WTC11 (cell line): ENCODE measurements at regions not wholly inside any gene's neighbourhood (a gene's known extent, or its start where the extent isn't known, plus 50 kb on each side); places are given as distances from the start of the nearest gene placed in this dataset.

Source experiments
- NFE2L1 ChIP-seq: sonication (generic); formaldehyde crosslinking; IDR thresholded peaks from 2 replicates; pipeline ENCODE4 v1.8.1; 2023; ENCODE audit warnings: missing genetic modification reagents
- SMAD4 ChIP-seq: sonication (generic); formaldehyde crosslinking; IDR thresholded peaks from 2 replicates; pipeline ENCODE4 v1.8.0; 2022; ENCODE audit warnings: mild to moderate bottlenecking, missing genetic modification reagents
- SOX15 ChIP-seq: fragments of 250-450 bp; sonication (Bioruptor Pico); IDR thresholded peaks from 2 replicates; pipeline ENCODE4 v1.9.0; 2021; ENCODE audit warnings: mild to moderate bottlenecking
- SP1 ChIP-seq: sonication (generic); formaldehyde crosslinking; conservative IDR thresholded peaks from 2 replicates; pipeline ENCODE4 v1.8.1; 2022; ENCODE audit warnings: missing genetic modification reagents
- TEAD4 ChIP-seq: sonication (generic); formaldehyde crosslinking; IDR thresholded peaks from 2 replicates; pipeline ENCODE4 v1.8.0; 2022; ENCODE audit warnings: mild to moderate bottlenecking, missing genetic modification reagents
- ZNF219 ChIP-seq: sonication (generic); formaldehyde crosslinking; IDR thresholded peaks from 2 replicates; pipeline ENCODE4 v1.8.0; 2023; ENCODE audit warnings: missing genetic modification reagents, mild to moderate bottlenecking, borderline replicate concordance
- ZNF263 ChIP-seq: sonication (generic); formaldehyde crosslinking; IDR thresholded peaks from 2 replicates; pipeline ENCODE4 v1.8.1; 2022; ENCODE audit warnings: low read depth, mild to moderate bottlenecking, moderate library complexity, missing genetic modification reagents
- ZNF396 ChIP-seq: fragments of 250-450 bp; sonication (Bioruptor Pico); IDR thresholded peaks from 2 replicates; pipeline ENCODE4 v1.8.0; 2021; ENCODE audit warnings: mild to moderate bottlenecking, moderate library complexity, borderline replicate concordance
- TF ChIP-seq, protein P1 (sequence below): fragments of 200-600 bp; IDR thresholded peaks from 2 replicates; pipeline ENCODE4 v1.8.0; 2022; ENCODE audit warnings: antibody characterized with exemption
- TF ChIP-seq, protein P2 (sequence below): sonication (generic); formaldehyde crosslinking; IDR thresholded peaks from 2 replicates; pipeline ENCODE4 v1.8.1; 2023; ENCODE audit warnings: mild to moderate bottlenecking, moderate library complexity, missing genetic modification reagents
- TF ChIP-seq, protein P3 (sequence below): fragments of 250-450 bp; sonication (Bioruptor Pico); IDR thresholded peaks from 2 replicates; pipeline ENCODE4 v1.8.0; 2021; ENCODE audit warnings: mild to moderate bottlenecking
- TF ChIP-seq, protein P4 (sequence below): sonication (generic); formaldehyde crosslinking; IDR thresholded peaks from 2 replicates; pipeline ENCODE4 v1.8.0; 2022; ENCODE audit warnings: mild to moderate bottlenecking, missing genetic modification reagents
- TF ChIP-seq, protein P5 (sequence below): sonication (generic); formaldehyde crosslinking; IDR thresholded peaks from 2 replicates; pipeline ENCODE4 v1.8.0; 2022; ENCODE audit warnings: mild to moderate bottlenecking, missing genetic modification reagents

DNA sequence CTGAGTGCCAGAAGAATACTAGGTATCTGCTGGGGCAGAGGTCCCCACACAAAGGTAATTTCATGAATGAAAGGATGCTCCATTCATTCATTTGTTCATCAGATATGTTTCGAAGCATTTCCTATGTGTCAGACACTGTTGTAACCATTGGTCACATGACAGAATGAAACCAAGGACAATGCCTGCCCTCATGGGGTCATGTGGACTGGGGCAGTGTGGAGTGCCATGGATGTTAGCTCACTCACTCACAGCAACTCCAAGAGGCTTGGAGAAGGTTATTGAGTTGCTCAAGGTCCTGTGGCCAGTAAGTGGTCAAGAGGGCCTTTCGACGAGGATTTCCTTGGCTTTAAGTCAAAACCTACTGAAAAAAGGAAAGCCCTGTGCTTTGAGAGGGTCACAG lies 223.5 kb downstream of the ARHGAP12 start:
- TF ChIP-seq ZNF219 (CRISPR knock-in tag) (no peak), SOX15 (CRISPR knock-in tag) (no peak), TEAD4 (CRISPR knock-in tag) (no peak), NFE2L1 (CRISPR knock-in tag) (no peak), SMAD4 (CRISPR knock-in tag) (no peak), SP1 (no peak), ZNF263 (no peak), ZNF396 (CRISPR knock-in tag) (no peak)
- TF ChIP-seq, protein P1, sequence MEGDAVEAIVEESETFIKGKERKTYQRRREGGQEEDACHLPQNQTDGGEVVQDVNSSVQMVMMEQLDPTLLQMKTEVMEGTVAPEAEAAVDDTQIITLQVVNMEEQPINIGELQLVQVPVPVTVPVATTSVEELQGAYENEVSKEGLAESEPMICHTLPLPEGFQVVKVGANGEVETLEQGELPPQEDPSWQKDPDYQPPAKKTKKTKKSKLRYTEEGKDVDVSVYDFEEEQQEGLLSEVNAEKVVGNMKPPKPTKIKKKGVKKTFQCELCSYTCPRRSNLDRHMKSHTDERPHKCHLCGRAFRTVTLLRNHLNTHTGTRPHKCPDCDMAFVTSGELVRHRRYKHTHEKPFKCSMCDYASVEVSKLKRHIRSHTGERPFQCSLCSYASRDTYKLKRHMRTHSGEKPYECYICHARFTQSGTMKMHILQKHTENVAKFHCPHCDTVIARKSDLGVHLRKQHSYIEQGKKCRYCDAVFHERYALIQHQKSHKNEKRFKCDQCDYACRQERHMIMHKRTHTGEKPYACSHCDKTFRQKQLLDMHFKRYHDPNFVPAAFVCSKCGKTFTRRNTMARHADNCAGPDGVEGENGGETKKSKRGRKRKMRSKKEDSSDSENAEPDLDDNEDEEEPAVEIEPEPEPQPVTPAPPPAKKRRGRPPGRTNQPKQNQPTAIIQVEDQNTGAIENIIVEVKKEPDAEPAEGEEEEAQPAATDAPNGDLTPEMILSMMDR: no peak
- TF ChIP-seq, protein P2, sequence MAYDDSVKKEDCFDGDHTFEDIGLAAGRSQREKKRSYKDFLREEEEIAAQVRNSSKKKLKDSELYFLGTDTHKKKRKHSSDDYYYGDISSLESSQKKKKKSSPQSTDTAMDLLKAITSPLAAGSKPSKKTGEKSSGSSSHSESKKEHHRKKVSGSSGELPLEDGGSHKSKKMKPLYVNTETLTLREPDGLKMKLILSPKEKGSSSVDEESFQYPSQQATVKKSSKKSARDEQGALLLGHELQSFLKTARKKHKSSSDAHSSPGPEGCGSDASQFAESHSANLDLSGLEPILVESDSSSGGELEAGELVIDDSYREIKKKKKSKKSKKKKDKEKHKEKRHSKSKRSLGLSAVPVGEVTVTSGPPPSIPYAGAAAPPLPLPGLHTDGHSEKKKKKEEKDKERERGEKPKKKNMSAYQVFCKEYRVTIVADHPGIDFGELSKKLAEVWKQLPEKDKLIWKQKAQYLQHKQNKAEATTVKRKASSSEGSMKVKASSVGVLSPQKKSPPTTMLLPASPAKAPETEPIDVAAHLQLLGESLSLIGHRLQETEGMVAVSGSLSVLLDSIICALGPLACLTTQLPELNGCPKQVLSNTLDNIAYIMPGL: no peak
- TF ChIP-seq, protein P3, sequence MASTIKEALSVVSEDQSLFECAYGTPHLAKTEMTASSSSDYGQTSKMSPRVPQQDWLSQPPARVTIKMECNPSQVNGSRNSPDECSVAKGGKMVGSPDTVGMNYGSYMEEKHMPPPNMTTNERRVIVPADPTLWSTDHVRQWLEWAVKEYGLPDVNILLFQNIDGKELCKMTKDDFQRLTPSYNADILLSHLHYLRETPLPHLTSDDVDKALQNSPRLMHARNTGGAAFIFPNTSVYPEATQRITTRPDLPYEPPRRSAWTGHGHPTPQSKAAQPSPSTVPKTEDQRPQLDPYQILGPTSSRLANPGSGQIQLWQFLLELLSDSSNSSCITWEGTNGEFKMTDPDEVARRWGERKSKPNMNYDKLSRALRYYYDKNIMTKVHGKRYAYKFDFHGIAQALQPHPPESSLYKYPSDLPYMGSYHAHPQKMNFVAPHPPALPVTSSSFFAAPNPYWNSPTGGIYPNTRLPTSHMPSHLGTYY (CRISPR knock-in tag): no peak
- TF ChIP-seq, protein P4, sequence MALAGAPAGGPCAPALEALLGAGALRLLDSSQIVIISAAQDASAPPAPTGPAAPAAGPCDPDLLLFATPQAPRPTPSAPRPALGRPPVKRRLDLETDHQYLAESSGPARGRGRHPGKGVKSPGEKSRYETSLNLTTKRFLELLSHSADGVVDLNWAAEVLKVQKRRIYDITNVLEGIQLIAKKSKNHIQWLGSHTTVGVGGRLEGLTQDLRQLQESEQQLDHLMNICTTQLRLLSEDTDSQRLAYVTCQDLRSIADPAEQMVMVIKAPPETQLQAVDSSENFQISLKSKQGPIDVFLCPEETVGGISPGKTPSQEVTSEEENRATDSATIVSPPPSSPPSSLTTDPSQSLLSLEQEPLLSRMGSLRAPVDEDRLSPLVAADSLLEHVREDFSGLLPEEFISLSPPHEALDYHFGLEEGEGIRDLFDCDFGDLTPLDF (CRISPR knock-in tag): no peak
- TF ChIP-seq, protein P5, sequence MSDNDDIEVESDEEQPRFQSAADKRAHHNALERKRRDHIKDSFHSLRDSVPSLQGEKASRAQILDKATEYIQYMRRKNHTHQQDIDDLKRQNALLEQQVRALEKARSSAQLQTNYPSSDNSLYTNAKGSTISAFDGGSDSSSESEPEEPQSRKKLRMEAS (CRISPR knock-in tag): no peak
